Ovary (tissue), 7 donors: ENCODE measurements at regions not wholly inside any gene's neighbourhood (a gene's known extent, or its start where the extent isn't known, plus 50 kb on each side); places are given as distances from the start of the nearest gene placed in this dataset.

ENCODE experiments used
- DNase-seq, 5 donors: peaks; one replicate each; pipeline ENCODE4 v3.0.0-alpha.2; 2019 to 2020
- H3K27ac ChIP-seq, 2 donors: fragments of 200-600 bp; one replicate each; pipeline versions ENCODE4 v1.5.1 to v1.8.0; 2019 to 2022
- H3K27me3 ChIP-seq: fragments of 200-600 bp; one replicate; pipeline ENCODE4 v1.8.0; 2022
- H3K36me3 ChIP-seq: fragments of 200-600 bp; sonication (generic); one replicate; pipeline ENCODE4 v1.5.1; 2019
- H3K4me1 ChIP-seq: one replicate; pipeline ENCODE4 v1.8.1; 2013; ENCODE audit warnings: mild to moderate bottlenecking, moderate library complexity; ENCODE audit not compliant: insufficient read depth
- H3K4me3 ChIP-seq: fragments of 200-600 bp; sonication (generic); one replicate; pipeline ENCODE4 v1.5.1; 2017
- H3K9me3 ChIP-seq, 2 donors: fragments of 200-600 bp in 1 of 2; sonication (generic) in 1 of 2; one replicate each; pipeline versions ENCODE4 v1.5.1 to v1.8.1; 2013 to 2019; ENCODE audit warnings: mild to moderate bottlenecking in 1 of 2, moderate library complexity in 1 of 2
- CTCF ChIP-seq, 3 donors: fragments of 450-650 bp in 2 of 3; fragments of 200-600 bp in 1 of 3; IDR thresholded peaks; one replicate each; pipeline versions ENCODE4 v1.5.1 to v1.8.0; 2016 to 2022; ENCODE audit warnings: antibody characterized with exemption in 3 of 3, mild to moderate bottlenecking in 1 of 3
- EP300 ChIP-seq: sonication (generic); formaldehyde crosslinking; IDR thresholded peaks from one replicate; pipeline ENCODE4 v1.6.1; 2017; ENCODE audit warnings: antibody characterized with exemption
- POLR2A ChIP-seq: fragments of 450-650 bp; IDR thresholded peaks from one replicate; pipeline ENCODE4 v1.6.1; 2017; ENCODE audit warnings: antibody characterized with exemption, mild to moderate bottlenecking, moderate library complexity
- WGBS, 3 donors: extraction: QIAGEN DNeasy Blood & Tissue Kit in 1 of 3; methylation state at CpG; one replicate each; pipeline versions ENCODE4 v1.1.5 to v1.1.7; 2013 to 2017; 5-methylcytosine and 5-hydroxymethylcytosine counted together
- intact Hi-C, 4 donors: fragments of 100-400 bp; cut with DNase I; formaldehyde crosslinking; loops; one replicate each; pipeline versions ENCODE4 v1.11.0 to v1.15.1; 2022 to 2023
- donor health status: DM: no; HTN: no; CAD: no; lungs with moderate emphysema.
- donor health status: DM: no; HTN: no; CAD: no.
- donor health status: Bipolar disorder and iron deficiency.
- donor health status: DM: no; HTN: no; CAD: no.
- donor health status: DM: yes; HTN: yes; CAD: no.

DNA sequence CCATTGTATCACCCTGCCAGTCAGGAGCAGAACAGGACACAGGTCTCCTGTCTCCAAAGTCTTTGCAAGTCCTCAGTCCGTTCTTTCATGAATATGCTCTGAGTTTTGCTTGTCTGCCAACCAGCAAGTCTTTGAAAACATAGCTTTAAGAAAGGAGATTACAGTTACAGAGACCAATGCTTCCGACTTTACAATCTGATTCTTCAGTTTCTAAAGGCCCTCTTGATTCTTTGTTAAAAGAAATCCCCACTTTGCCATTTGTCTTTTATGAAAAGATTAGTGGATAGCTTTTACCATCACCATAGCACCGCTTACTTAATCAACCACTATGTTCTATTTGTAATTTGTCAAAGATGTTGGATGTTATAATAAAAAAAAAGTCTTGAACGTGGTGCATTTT is 562.8 kb upstream of the BTBD3 start:
- Histone ChIP-seq H3K27me3 (no peaks in the 10 kb centered on the region), H3K4me1 (no peaks in the 10 kb centered on the region), H3K4me3 (no peak overlapping the region), H3K36me3 (no peaks in the 10 kb centered on the region), H3K27ac (no peak overlapping the region), H3K9me3 (no peaks in the 10 kb centered on the region)
- intact Hi-C loops: no loop called here
- DNase-seq: no peak
- 81 to 86% (median 85%) methylated on average over 4 of the region's 4 CpGs for WGBS, 3 donors
- TF ChIP-seq EP300: no peak
- TF ChIP-seq CTCF (IDR thresholded peaks at IDR 0.05): no peak
- no peak for TF ChIP-seq POLR2A

- intact Hi-C loops: no loop called here
- TF ChIP-seq POLR2A: no peak
- no peak for TF ChIP-seq CTCF (IDR thresholded peaks at IDR 0.05)
- TF ChIP-seq EP300: no peak
- Histone ChIP-seq H3K27ac (no peak overlapping the region), H3K27me3 (no peaks in the 10 kb centered on the region), H3K9me3 (no peaks in the 10 kb centered on the region), H3K4me1 (no peaks in the 10 kb centered on the region), H3K4me3 (no peak overlapping the region), H3K36me3 (no peaks in the 10 kb centered on the region)
- no peak for DNase-seq
- 78 to 86% (median 84%) methylated on average over 3 of the region's 3 CpGs for WGBS, 3 donors
Observed at GRCh38 chr20:11355345-11355744, 562.3 kb upstream of the BTBD3 start.

DNA sequence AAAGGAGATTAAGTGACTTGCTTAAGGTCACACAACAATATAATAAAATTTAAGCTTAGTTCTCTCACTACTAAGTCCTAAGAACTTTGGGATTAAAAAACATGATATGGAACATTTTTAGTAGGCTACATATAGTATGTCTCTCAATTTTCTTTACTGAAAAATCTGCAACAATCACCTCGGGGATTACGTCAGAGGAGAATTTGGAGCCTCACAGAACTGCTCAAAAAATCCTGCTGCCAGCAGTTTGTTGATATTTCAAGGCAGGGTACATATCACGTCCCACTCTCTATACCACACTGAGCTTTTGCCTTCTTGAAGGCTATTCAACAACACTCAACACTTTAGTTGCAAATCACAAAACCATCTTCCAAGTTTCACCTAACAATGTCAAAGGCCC is 561.6 kb upstream of the BTBD3 start:
- H3K36me3 ChIP-seq: no peaks in the 10 kb centered on the region
- TF ChIP-seq CTCF (IDR thresholded peaks at IDR 0.05): no peak
- no peak for TF ChIP-seq POLR2A
- no peak for TF ChIP-seq EP300
- intact Hi-C loops: no loop called here
- no peaks in the 10 kb centered on the region for H3K9me3 ChIP-seq
- 60 to 89% (median 89%) methylated on average over 3 of the region's 3 CpGs for WGBS, 3 donors
- H3K27me3 ChIP-seq: no peaks in the 10 kb centered on the region
- H3K4me1 ChIP-seq: no peaks in the 10 kb centered on the region
- no peak for DNase-seq
- H3K4me3 ChIP-seq: no peak overlapping the region
- no peak overlapping the region for H3K27ac ChIP-seq

DNA sequence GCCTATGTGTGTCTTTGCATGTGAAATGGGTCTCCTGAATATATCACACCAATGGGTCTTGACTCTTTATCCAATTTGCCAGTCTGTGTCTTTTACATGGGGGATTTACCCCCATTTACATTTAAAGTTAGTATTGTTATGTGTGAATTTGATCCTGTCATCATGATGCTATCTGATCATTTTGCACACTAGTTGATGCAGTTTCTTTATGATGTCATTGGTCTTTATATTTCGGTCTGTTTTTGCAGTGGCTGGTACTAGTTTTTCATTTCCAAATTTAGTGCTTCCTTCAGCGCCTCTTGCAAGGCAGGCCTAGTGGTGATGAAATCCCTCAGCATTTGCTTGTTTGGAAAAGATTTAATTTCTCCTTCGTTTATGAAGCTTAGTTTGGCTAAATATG is 555.2 kb upstream of the BTBD3 start:
- Histone ChIP-seq H3K36me3 (no peaks in the 10 kb centered on the region), H3K27me3 (no peaks in the 10 kb centered on the region), H3K9me3 (no peaks in the 10 kb centered on the region), H3K4me1 (no peaks in the 10 kb centered on the region), H3K4me3 (no peak overlapping the region), H3K27ac (no peak overlapping the region)
- 69 to 85% (median 81%) methylated on average over 3 of the region's 3 CpGs for WGBS, 3 donors
- TF ChIP-seq POLR2A: no peak
- no peak for TF ChIP-seq CTCF (IDR thresholded peaks at IDR 0.05)
- no peak for TF ChIP-seq EP300
- intact Hi-C loops: no loop called here
- no peak for DNase-seq

GRCh38 chr20:11364736-11365135 is 553.0 kb upstream of the BTBD3 start:
- DNase-seq: no peak
- Histone ChIP-seq H3K4me1 (no peaks in the 10 kb centered on the region), H3K4me3 (no peak overlapping the region), H3K27me3 (no peaks in the 10 kb centered on the region), H3K9me3 (no peaks in the 10 kb centered on the region), H3K27ac (no peak overlapping the region), H3K36me3 (no peaks in the 10 kb centered on the region)
- TF ChIP-seq POLR2A: no peak
- no peak for TF ChIP-seq CTCF (IDR thresholded peaks at IDR 0.05)
- no peak for TF ChIP-seq EP300
- 88 to 95% (median 94%) methylated on average over 5 of the region's 5 CpGs for WGBS, 3 donors
- intact Hi-C loops: no loop called here
